ENCODE measurements at regions not wholly inside any gene's neighbourhood (a gene's known extent, or its start where the extent isn't known, plus 50 kb on each side); places are given as distances from the start of the nearest gene placed in this dataset.

DNA sequence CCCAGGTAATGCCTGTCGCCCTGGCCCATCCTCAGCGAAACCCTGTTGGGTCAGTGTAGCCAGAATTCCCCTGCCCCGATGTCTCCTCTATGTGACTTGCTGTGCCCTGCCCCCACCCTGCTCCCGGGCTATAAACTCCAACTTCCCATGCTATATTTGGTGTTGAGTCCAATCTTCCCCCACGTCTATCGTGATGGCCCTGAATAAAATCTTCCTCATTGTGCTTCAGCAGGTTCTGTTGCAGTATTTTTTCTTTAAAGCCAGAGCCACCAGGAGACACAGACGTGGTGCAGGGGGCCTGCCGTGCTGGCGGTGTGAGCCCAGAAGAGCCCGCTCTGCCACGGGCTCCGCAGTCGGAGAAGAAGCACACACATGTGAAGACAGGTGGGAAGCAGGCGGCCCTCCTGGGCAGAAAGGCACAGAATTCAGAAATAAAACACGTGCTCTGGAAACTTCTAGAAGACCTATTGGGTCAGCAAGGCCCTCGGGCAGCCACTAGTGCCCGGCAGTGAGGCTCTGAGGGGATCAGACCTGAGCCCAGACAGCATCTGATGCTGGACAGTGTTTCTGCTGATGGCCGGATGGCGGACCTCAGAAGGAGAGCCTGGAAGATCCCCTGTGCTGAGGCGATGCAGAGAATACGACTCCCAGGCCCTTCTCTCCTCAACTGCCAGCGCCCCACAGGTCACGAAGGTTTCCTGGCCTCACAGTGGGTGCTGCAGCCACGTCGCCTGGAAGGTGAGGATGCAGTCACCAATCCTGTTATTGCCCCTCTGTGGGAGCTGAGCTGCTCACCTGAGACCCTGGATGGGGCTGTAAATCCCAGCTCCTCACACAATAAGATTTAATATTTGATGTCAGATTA lies 501.9 kb downstream of the BRD1 start:
- TF ChIP-seq CTCF (IDR thresholded peaks at IDR 0.05): no peak
- TF ChIP-seq POLR2AphosphoS5 (IDR thresholded peaks at IDR 0.05; ENCODE audit: low read depth, low read length): no peak
- TF ChIP-seq SIN3A (IDR thresholded peaks at IDR 0.05; ENCODE audit: borderline replicate concordance, insufficient read depth, low read depth, low read length): no peak
- TF ChIP-seq, protein P1, sequence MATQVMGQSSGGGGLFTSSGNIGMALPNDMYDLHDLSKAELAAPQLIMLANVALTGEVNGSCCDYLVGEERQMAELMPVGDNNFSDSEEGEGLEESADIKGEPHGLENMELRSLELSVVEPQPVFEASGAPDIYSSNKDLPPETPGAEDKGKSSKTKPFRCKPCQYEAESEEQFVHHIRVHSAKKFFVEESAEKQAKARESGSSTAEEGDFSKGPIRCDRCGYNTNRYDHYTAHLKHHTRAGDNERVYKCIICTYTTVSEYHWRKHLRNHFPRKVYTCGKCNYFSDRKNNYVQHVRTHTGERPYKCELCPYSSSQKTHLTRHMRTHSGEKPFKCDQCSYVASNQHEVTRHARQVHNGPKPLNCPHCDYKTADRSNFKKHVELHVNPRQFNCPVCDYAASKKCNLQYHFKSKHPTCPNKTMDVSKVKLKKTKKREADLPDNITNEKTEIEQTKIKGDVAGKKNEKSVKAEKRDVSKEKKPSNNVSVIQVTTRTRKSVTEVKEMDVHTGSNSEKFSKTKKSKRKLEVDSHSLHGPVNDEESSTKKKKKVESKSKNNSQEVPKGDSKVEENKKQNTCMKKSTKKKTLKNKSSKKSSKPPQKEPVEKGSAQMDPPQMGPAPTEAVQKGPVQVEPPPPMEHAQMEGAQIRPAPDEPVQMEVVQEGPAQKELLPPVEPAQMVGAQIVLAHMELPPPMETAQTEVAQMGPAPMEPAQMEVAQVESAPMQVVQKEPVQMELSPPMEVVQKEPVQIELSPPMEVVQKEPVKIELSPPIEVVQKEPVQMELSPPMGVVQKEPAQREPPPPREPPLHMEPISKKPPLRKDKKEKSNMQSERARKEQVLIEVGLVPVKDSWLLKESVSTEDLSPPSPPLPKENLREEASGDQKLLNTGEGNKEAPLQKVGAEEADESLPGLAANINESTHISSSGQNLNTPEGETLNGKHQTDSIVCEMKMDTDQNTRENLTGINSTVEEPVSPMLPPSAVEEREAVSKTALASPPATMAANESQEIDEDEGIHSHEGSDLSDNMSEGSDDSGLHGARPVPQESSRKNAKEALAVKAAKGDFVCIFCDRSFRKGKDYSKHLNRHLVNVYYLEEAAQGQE (IDR thresholded peaks at IDR 0.05; ENCODE audit: insufficient read depth in 1 of 2, low read depth in 2 of 2, low read length in 1 of 2): no peak
- TF ChIP-seq TCF7L2 (IDR thresholded peaks at IDR 0.05; ENCODE audit: low read depth, low read length): no peak

All from Panc1 (cell line).